Small intestine (tissue), 7 donors: ENCODE measurements at regions not wholly inside any gene's neighbourhood (a gene's known extent, or its start where the extent isn't known, plus 50 kb on each side); places are given as distances from the start of the nearest gene placed in this dataset.

Source experiments
- DNase-seq, 2 donors: peaks; one replicate each; pipeline versions ENCODE4 v3.0.0 to v3.0.0-alpha.2; 2013
- FAIRE-seq: peaks from 2 replicates; lab custom pipeline; 2012; peaks lifted over from hg19 to GRCh38; lab: Jason Lieb, UNC
- H3K27ac ChIP-seq, 3 donors: one replicate each; pipeline ENCODE4 v1.5.1; 2013; ENCODE audit warnings: low read length in 2 of 3, mild to moderate bottlenecking in 2 of 3, control low read depth in 1 of 3, inconsistent platforms in 1 of 3, low read depth in 1 of 3, moderate library complexity in 1 of 3
- H3K27me3 ChIP-seq, 3 donors: one replicate each; pipeline ENCODE4 v1.6.1; 2013; ENCODE audit warnings: low read length in 3 of 3, inconsistent platforms in 1 of 3; ENCODE audit not compliant: control insufficient read depth in 3 of 3, insufficient read depth in 3 of 3
- H3K36me3 ChIP-seq, 3 donors: one replicate each; pipeline ENCODE4 v1.6.1; 2013; ENCODE audit warnings: low read length in 3 of 3, inconsistent platforms in 1 of 3, low read depth in 1 of 3, mild to moderate bottlenecking in 1 of 3, moderate library complexity in 1 of 3; ENCODE audit not compliant: control insufficient read depth in 3 of 3, insufficient read depth in 2 of 3
- H3K4me1 ChIP-seq, 3 donors: one replicate each; pipeline ENCODE4 v1.6.1; 2013; ENCODE audit warnings: low read length in 2 of 3, inconsistent platforms in 1 of 3, low read depth in 1 of 3, mild to moderate bottlenecking in 1 of 3, moderate library complexity in 1 of 3; ENCODE audit not compliant: control insufficient read depth in 3 of 3, insufficient read depth in 2 of 3
- H3K4me3 ChIP-seq, 3 donors: one replicate each; pipeline ENCODE4 v1.5.1; 2013; ENCODE audit warnings: low read length in 3 of 3, control low read depth in 1 of 3, inconsistent platforms in 1 of 3, low read depth in 1 of 3, mild to moderate bottlenecking in 1 of 3, moderate library complexity in 1 of 3
- H3K9me3 ChIP-seq, 2 donors: one replicate each; pipeline ENCODE4 v1.6.1; 2013; ENCODE audit warnings: low read depth in 1 of 2, low read length in 1 of 2; ENCODE audit not compliant: control insufficient read depth in 2 of 2, insufficient read depth in 1 of 2
- WGBS, 3 donors: extraction: QIAGEN DNeasy Blood & Tissue Kit; methylation state at CpG; one replicate each; pipeline ENCODE4 v1.1.7; 2013; 5-methylcytosine and 5-hydroxymethylcytosine counted together
- donor health status: healthy with polysubstance abuse.
- donor health status: control.
- donor health status: control.
- donor health status: Bipolar disorder and iron deficiency.
- donor health status: healthy.

- no peaks in the 10 kb centered on the region for H3K27me3 ChIP-seq
- no peaks in the 10 kb centered on the region for H3K9me3 ChIP-seq
- DNase-seq (no peak), FAIRE-seq (no peak)
- no peak overlapping the region for H3K4me3 ChIP-seq
- no peaks in the 10 kb centered on the region for H3K36me3 ChIP-seq
- no peak overlapping the region for H3K27ac ChIP-seq
- WGBS, 3 donors: 38 to 54% (median 47%) methylated on average over 2 of the region's 2 CpGs
- H3K4me1 ChIP-seq: no peaks in the 10 kb centered on the region
Observed at GRCh38 chr2:208977582-208977981, 446.3 kb upstream of the MAP2 start.

GRCh38 chr2:208978946-208979345 is 444.9 kb upstream of the MAP2 start:
- no peaks in the 10 kb centered on the region for H3K27me3 ChIP-seq
- H3K4me1 ChIP-seq: no peaks in the 10 kb centered on the region
- DNase-seq: no peak
- no peak for FAIRE-seq
- H3K36me3 ChIP-seq: no peaks in the 10 kb centered on the region
- no peak overlapping the region for H3K27ac ChIP-seq
- H3K4me3 ChIP-seq: no peak overlapping the region
- no peaks in the 10 kb centered on the region for H3K9me3 ChIP-seq

GRCh38 chr2:208980321-208980720 is 443.5 kb upstream of the MAP2 start:
- no peaks in the 10 kb centered on the region for H3K9me3 ChIP-seq
- H3K27ac ChIP-seq: no peak overlapping the region
- DNase-seq (no peak), FAIRE-seq (no peak)
- H3K27me3 ChIP-seq: no peaks in the 10 kb centered on the region
- H3K4me1 ChIP-seq: no peaks in the 10 kb centered on the region
- H3K4me3 ChIP-seq: no peak overlapping the region
- no peaks in the 10 kb centered on the region for H3K36me3 ChIP-seq

GRCh38 chr2:208982831-208983230 is 441.0 kb upstream of the MAP2 start:
- Histone ChIP-seq H3K27me3 (no peaks in the 10 kb centered on the region), H3K4me1 (no peaks in the 10 kb centered on the region), H3K36me3 (no peaks in the 10 kb centered on the region), H3K9me3 (no peaks in the 10 kb centered on the region), H3K4me3 (no peak overlapping the region), H3K27ac (no peak overlapping the region)
- 90 to 98% (median 93%) methylated on average over 3 of the region's 3 CpGs for WGBS, 3 donors
- no peak for DNase-seq
- FAIRE-seq: no peak

GRCh38 chr2:208983486-208983885 is 440.4 kb upstream of the MAP2 start:
- WGBS, 3 donors: 69 to 87% (median 78%) methylated on average over 3 of the region's 3 CpGs
- Histone ChIP-seq H3K4me1 (no peaks in the 10 kb centered on the region), H3K36me3 (no peaks in the 10 kb centered on the region), H3K4me3 (no peak overlapping the region), H3K9me3 (no peaks in the 10 kb centered on the region), H3K27ac (no peak overlapping the region), H3K27me3 (no peaks in the 10 kb centered on the region)
- FAIRE-seq (no peak), DNase-seq (no peak)

GRCh38 chr2:208984376-208985090 is 439.3 kb upstream of the MAP2 start:
- no peak for DNase-seq
- no peaks in the 10 kb centered on the region for H3K4me1 ChIP-seq
- H3K27me3 ChIP-seq: no peaks in the 10 kb centered on the region
- no peak for FAIRE-seq
- no peak overlapping the region for H3K27ac ChIP-seq
- H3K36me3 ChIP-seq: no peaks in the 10 kb centered on the region
- 67 to 76% (median 72%) methylated on average over 6 of the region's 6 CpGs for WGBS, 3 donors
- no peak overlapping the region for H3K4me3 ChIP-seq
- no peaks in the 10 kb centered on the region for H3K9me3 ChIP-seq

GRCh38 chr2:208985644-208986043 is 438.2 kb upstream of the MAP2 start:
- DNase-seq: no peak
- H3K27me3 ChIP-seq: no peaks in the 10 kb centered on the region
- no peak for FAIRE-seq
- no peaks in the 10 kb centered on the region for H3K36me3 ChIP-seq
- H3K9me3 ChIP-seq: no peaks in the 10 kb centered on the region
- H3K4me3 ChIP-seq: no peak overlapping the region
- WGBS, 3 donors: 8 to 20% (median 14%) methylated on average over 5 of the region's 5 CpGs
- no peak overlapping the region for H3K27ac ChIP-seq
- no peaks in the 10 kb centered on the region for H3K4me1 ChIP-seq

- 82 to 98% (median 95%) methylated on average over 3 of the region's 3 CpGs for WGBS, 3 donors
- H3K27ac ChIP-seq: no peak overlapping the region
- H3K36me3 ChIP-seq: no peaks in the 10 kb centered on the region
- FAIRE-seq: no peak
- H3K9me3 ChIP-seq: no peaks in the 10 kb centered on the region
- H3K4me3 ChIP-seq: no peak overlapping the region
- H3K4me1 ChIP-seq: no peaks in the 10 kb centered on the region
- no peaks in the 10 kb centered on the region for H3K27me3 ChIP-seq
- no peak for DNase-seq
Observed at GRCh38 chr2:208990716-208991115, 433.1 kb upstream of the MAP2 start.

- H3K4me3 ChIP-seq: no peak overlapping the region
- peaks cover 0 to 8% of the 10 kb centered on the region in 2 donors for H3K9me3 ChIP-seq
- no peaks in the 10 kb centered on the region for H3K27me3 ChIP-seq
- no peak overlapping the region for H3K27ac ChIP-seq
- no peaks in the 10 kb centered on the region for H3K36me3 ChIP-seq
- no peaks in the 10 kb centered on the region for H3K4me1 ChIP-seq
- DNase-seq (no peak), FAIRE-seq (no peak)
- whole genome bisulfite sequencing, 3 donors: 23 to 56% (median 27%) methylated on average over 2 of the region's 2 CpGs
Observed at GRCh38 chr2:208999911-209000310, 423.9 kb upstream of the MAP2 start.
